ENCODE measurements at regions not wholly inside any gene's neighbourhood (a gene's known extent, or its start where the extent isn't known, plus 50 kb on each side); places are given as distances from the start of the nearest gene placed in this dataset.

- no peak for DNase-seq
These were observed 1493.7 kb downstream of the TBC1D22A start for GRCh38 chr22:48256041-48256739.

GRCh38 chr22:48254311-48254873, 1491.9 kb downstream of the TBC1D22A start:
- no peak for DNase-seq

GRCh38 chr22:48253573-48253972, 1491.1 kb downstream of the TBC1D22A start:
- no peak for DNase-seq

- no peak for DNase-seq
These were observed 1490.7 kb downstream of the TBC1D22A start for GRCh38 chr22:48253136-48253535.

- no peak for DNase-seq
These were observed 1489.2 kb downstream of the TBC1D22A start for GRCh38 chr22:48251629-48252028.

- DNase-seq = no peak
These were observed 1488.6 kb downstream of the TBC1D22A start for GRCh38 chr22:48250937-48251530.

- no peak for DNase-seq
These were observed 1487.9 kb downstream of the TBC1D22A start for GRCh38 chr22:48250286-48250895.

GRCh38 chr22:48249713-48250268, 1487.3 kb downstream of the TBC1D22A start:
- DNase-seq = no peak

GRCh38 chr22:48248901-48249455, 1486.5 kb downstream of the TBC1D22A start:
- no peak for DNase-seq

- no peak for DNase-seq
These were observed 1485.4 kb downstream of the TBC1D22A start for GRCh38 chr22:48247829-48248228.

GRCh38 chr22:48245196-48245485, 1482.7 kb downstream of the TBC1D22A start:
- DNase-seq = no peak

GRCh38 chr22:48244388-48245195, 1482.1 kb downstream of the TBC1D22A start:
- no peak for DNase-seq

GRCh38 chr22:48242461-48242864, 1480.0 kb downstream of the TBC1D22A start:
- DNase-seq = no peak

GRCh38 chr22:48241658-48242057, 1479.2 kb downstream of the TBC1D22A start:
- DNase-seq = no peak

- DNase-seq = no peak
These were observed 1478.4 kb downstream of the TBC1D22A start for GRCh38 chr22:48240935-48241230.

- no peak for DNase-seq
These were observed 1477.9 kb downstream of the TBC1D22A start for GRCh38 chr22:48240148-48240934.

- no peak for DNase-seq
These were observed 1477.2 kb downstream of the TBC1D22A start for GRCh38 chr22:48239461-48240147.

GRCh38 chr22:48238966-48239365, 1476.5 kb downstream of the TBC1D22A start:
- no peak for DNase-seq

- no peak for DNase-seq
These were observed 1476.0 kb downstream of the TBC1D22A start for GRCh38 chr22:48238284-48238915.

GRCh38 chr22:48237466-48238283, 1475.2 kb downstream of the TBC1D22A start:
- DNase-seq = no peak
